ENCODE measurements at regions not wholly inside any gene's neighbourhood (a gene's known extent, or its start where the extent isn't known, plus 50 kb on each side); places are given as distances from the start of the nearest gene placed in this dataset.

- DNase-seq (no peak), ATAC-seq (no peak)
- H3K27ac ChIP-seq = no peak overlapping the region
- H3K4me3 ChIP-seq = no peak overlapping the region
- no peaks in the 10 kb centered on the region for H3K4me1 ChIP-seq
- no peak for TF ChIP-seq CTCF (IDR thresholded peaks at IDR 0.05)
- intact Hi-C loops (cut with DNase I) = no loop called here
- H3K9me3 ChIP-seq = no peaks in the 10 kb centered on the region
- H3K36me3 ChIP-seq (ENCODE audit: insufficient read depth in 1 of 2, low read depth in 1 of 2) = no peaks in the 10 kb centered on the region
- 93 to 95% (median 95%) methylated on average over 15 of the region's 15 CpGs for WGBS, 3 donors
- H3K27me3 ChIP-seq (ENCODE audit: insufficient read depth in 3 of 3, low read length in 2 of 3) = no peaks in the 10 kb centered on the region
Measured at GRCh38 chr2:128374001-128374710, 55.5 kb upstream of the HS6ST1 start.

- H3K4me1 ChIP-seq = no peaks in the 10 kb centered on the region
- DNase-seq = no peak
Measured at GRCh38 chr2:128374711-128375413, 56.2 kb upstream of the HS6ST1 start.

DNA sequence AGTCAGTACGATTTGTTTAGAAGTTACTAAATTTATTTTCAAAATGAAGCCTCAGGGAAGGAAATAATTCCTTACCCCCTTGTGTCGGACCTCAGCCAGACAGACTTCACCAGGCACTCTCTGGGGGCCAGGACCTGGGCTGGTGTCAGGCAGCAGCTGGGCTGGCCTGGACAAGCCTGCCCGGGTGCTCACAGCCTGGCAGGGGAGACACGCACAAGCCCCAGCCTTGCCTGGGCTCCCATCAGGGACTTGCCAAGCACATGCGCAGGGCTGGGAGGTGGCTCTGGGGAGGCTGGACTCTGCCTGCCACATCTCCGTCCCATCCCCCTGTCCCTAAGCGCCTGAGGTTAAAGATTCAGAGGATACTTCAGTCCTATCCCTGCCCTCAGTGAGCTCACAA lies 56.8 kb upstream of the HS6ST1 start:
- DNase-seq (no peak), ATAC-seq (no peak)
- intact Hi-C loops (cut with DNase I) = no loop called here
- no peaks in the 10 kb centered on the region for H3K9me3 ChIP-seq
- H3K4me1 ChIP-seq = no peaks in the 10 kb centered on the region
- no peaks in the 10 kb centered on the region for H3K27me3 ChIP-seq (ENCODE audit: insufficient read depth in 3 of 3, low read length in 2 of 3)
- H3K27ac ChIP-seq = no peak overlapping the region
- 46 to 65% (median 50%) methylated on average over 7 of the region's 7 CpGs for WGBS, 3 donors
- H3K36me3 ChIP-seq (ENCODE audit: insufficient read depth in 1 of 2, low read depth in 1 of 2) = no peaks in the 10 kb centered on the region
- TF ChIP-seq CTCF (IDR thresholded peaks at IDR 0.05) = no peak
- no peak overlapping the region for H3K4me3 ChIP-seq

More at GRCh38 chr2:128374711-128375413, 56.2 kb upstream of the HS6ST1 start:
- Histone ChIP-seq H3K9me3 (no peaks in the 10 kb centered on the region), H3K36me3 (ENCODE audit: insufficient read depth in 1 of 2, low read depth in 1 of 2) (no peaks in the 10 kb centered on the region), H3K27ac (no peak overlapping the region), H3K27me3 (ENCODE audit: insufficient read depth in 3 of 3, low read length in 2 of 3) (no peaks in the 10 kb centered on the region), H3K4me3 (no peak overlapping the region)
- ATAC-seq = no peak
- no peak for TF ChIP-seq CTCF (IDR thresholded peaks at IDR 0.05)
- intact Hi-C loops (cut with DNase I) = no loop called here
- WGBS, 3 donors = 57 to 74% (median 64%) methylated on average over 17 to 19 of the region's 19 CpGs

DNA sequence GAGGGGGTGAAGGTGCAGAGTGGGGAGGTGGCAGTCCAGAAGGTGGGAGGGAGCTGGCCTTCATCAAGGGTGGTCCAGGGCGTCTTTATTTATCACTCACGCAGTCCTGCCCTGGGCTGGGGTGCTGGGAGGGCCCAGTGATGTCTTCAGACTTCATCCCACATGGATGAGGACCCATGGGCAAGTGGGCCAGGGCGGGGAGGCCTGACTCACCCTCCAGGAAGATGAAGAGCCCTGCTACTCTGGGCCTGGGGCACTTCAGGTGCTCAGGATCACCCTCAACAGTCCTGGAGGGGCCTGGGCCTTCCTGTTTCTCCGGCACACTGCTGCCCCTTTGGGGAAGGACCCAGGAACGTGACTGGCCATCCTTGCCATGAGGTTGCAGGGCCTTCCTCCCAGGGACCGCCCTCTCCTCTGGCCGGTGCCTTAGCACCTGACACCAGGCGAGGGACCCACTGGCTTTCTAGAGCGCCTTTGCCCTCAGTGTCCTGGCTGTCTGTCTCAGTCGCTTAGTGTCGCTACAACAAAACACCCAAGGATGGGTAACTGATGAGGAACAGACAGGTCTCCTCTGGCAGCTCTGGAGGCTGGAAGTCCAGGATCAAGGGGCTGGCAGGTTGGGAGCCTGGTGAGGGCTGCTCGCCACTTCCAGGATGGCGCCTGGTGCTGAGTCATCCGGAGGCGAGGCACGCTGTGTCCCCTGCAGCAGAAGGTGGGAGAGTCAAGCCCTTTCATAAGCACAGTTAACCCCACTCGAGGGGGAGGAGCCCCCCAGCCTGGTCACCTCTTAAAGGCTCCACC lies 57.8 kb upstream of the HS6ST1 start:
- no peak overlapping the region for H3K27ac ChIP-seq

More for the DNA sequence above, 57.8 kb upstream of the HS6ST1 start:
- WGBS, 3 donors = 90 to 94% (median 92%) methylated on average over 17 of the region's 17 CpGs
- DNase-seq = no peak
- H3K4me1 ChIP-seq = no peaks in the 10 kb centered on the region
- ATAC-seq = no peak
- no peak overlapping the region for H3K4me3 ChIP-seq
- H3K9me3 ChIP-seq = no peaks in the 10 kb centered on the region
- no peaks in the 10 kb centered on the region for H3K27me3 ChIP-seq (ENCODE audit: insufficient read depth in 3 of 3, low read length in 2 of 3)
- intact Hi-C loops (cut with DNase I) = no loop called here
- TF ChIP-seq CTCF (IDR thresholded peaks at IDR 0.05) = no peak
- H3K36me3 ChIP-seq (ENCODE audit: insufficient read depth in 1 of 2, low read depth in 1 of 2) = no peaks in the 10 kb centered on the region

Data from psoas muscle (tissue), 7 donors.